GM12878 (cell line): ENCODE measurements at regions not wholly inside any gene's neighbourhood (a gene's known extent, or its start where the extent isn't known, plus 50 kb on each side); places are given as distances from the start of the nearest gene placed in this dataset.

Experiments
- ATAC-seq: fragments of 200-7000 bp; cut with Tn5 transposase; 3 replicates; pipeline ENCODE4 v1.9.1; 2020; ENCODE audit warnings: mild to moderate bottlenecking, moderate library complexity
- BruUV-seq: library from RNA; stranded (reverse); fragments of 400-500 nt; replicated peaks from 2 replicates; lab custom pipeline; 2021; lab: Mats Ljungman, UMichigan
- CTCF ChIA-PET: fragments of 300-600 bp; sonication (Branson Sonifier 250); formaldehyde crosslinking; extraction: SDS; loops from one replicate; lab custom pipeline; 2021; ENCODE audit warnings: inconsistent platforms; lab: Yijun Ruan, JAX
- POLR2A ChIA-PET: fragments of 350-600 bp; formaldehyde crosslinking; extraction: SDS; loops from one replicate; lab custom pipeline; 2021; ENCODE audit warnings: inconsistent platforms; lab: Charles Lee
- RAD21 ChIA-PET: fragments of 300-600 bp; sonication (Branson Sonifier 250); formaldehyde crosslinking; loops from one replicate; lab custom pipeline; 2023; ENCODE audit warnings: antibody characterized with exemption; ENCODE audit not compliant: unreplicated experiment; lab: Charles Lee
- SMC1A ChIA-PET: fragments of 300-600 bp; sonication (Branson Sonifier 250); formaldehyde crosslinking; loops from one replicate; lab custom pipeline; 2023; ENCODE audit not compliant: unreplicated experiment, uncharacterized antibody; lab: Charles Lee
- DNase-seq: peaks from one replicate; pipeline ENCODE4 v3.0.0-alpha.2; 2011; ENCODE audit warnings: low read depth, low spot score
- FAIRE-seq: peaks from 3 replicates; lab custom pipeline; 2011; peaks lifted over from hg19 to GRCh38; lab: Jason Lieb, UNC
- H2AFZ ChIP-seq: 2 replicates; pipeline ENCODE4 v1.6.0; 2011; ENCODE audit warnings: low read depth, low read length, control low read depth; ENCODE audit not compliant: control insufficient read depth
- H3K27ac ChIP-seq: 2 replicates; pipeline ENCODE4 v1.5.1; 2011; ENCODE audit warnings: control low read depth; ENCODE audit not compliant: control insufficient read depth, insufficient read depth
- H3K27me3 ChIP-seq, 2 experiments: replicated peaks in 1 of 2; 2 replicates each; pipeline versions ENCODE4 v1.6.0 to v1.6.1; 2011; ENCODE audit warnings: low read length in 1 of 2; ENCODE audit not compliant: control insufficient read depth in 2 of 2, insufficient read depth in 2 of 2
- H3K36me3 ChIP-seq, 2 experiments: 2 replicates each; pipeline ENCODE4 v1.5.1; 2011; ENCODE audit warnings: low read length in 1 of 2; ENCODE audit not compliant: control insufficient read depth in 2 of 2, insufficient read depth in 2 of 2
- H3K4me1 ChIP-seq: 2 replicates; pipeline ENCODE4 v1.6.1; 2011; ENCODE audit warnings: mild to moderate bottlenecking, low read length, moderate library complexity, mixed read lengths; ENCODE audit not compliant: control insufficient read depth, insufficient read depth
- H3K4me2 ChIP-seq: 2 replicates; pipeline ENCODE4 v1.6.0; 2011; ENCODE audit warnings: control low read depth; ENCODE audit not compliant: control insufficient read depth, insufficient read depth
- H3K4me3 ChIP-seq: fragments of 200-600 bp; sonication (generic); 2 replicates; pipeline ENCODE4 v1.5.1; 2016
- H3K79me2 ChIP-seq: 2 replicates; pipeline ENCODE4 v1.6.0; 2011; ENCODE audit warnings: low read length; ENCODE audit not compliant: control insufficient read depth, insufficient read depth
- H3K9ac ChIP-seq: 2 replicates; pipeline ENCODE4 v1.8.0; 2011; ENCODE audit warnings: low read length, control low read depth, mixed read lengths; ENCODE audit not compliant: control insufficient read depth, insufficient read depth
- H3K9me3 ChIP-seq: replicated peaks from 3 replicates; pipeline ENCODE4 v1.5.1; 2011; ENCODE audit warnings: mild to moderate bottlenecking, low read length; ENCODE audit not compliant: control insufficient read depth, insufficient read depth
- H4K20me1 ChIP-seq: 2 replicates; pipeline ENCODE4 v1.6.0; 2011; ENCODE audit not compliant: control insufficient read depth, insufficient read depth
- CHD2 ChIP-seq: IDR thresholded peaks from 2 replicates; pipeline ENCODE4 v1.6.1; 2011; ENCODE audit warnings: low read depth, low read length, improper control_type of control experiment, borderline replicate concordance
- CHD4 ChIP-seq: fragments of 200-600 bp; sonication (generic); IDR thresholded peaks from 2 replicates; pipeline ENCODE4 v1.6.1; 2016; ENCODE audit warnings: mild to moderate bottlenecking
- DPF2 ChIP-seq: fragments of 450-650 bp; IDR thresholded peaks from 2 replicates; pipeline ENCODE4 v1.6.1; 2017; ENCODE audit warnings: mild to moderate bottlenecking
- ESRRA ChIP-seq: IDR thresholded peaks from 2 replicates; pipeline ENCODE4 v1.6.1; 2012; ENCODE audit warnings: mild to moderate bottlenecking, low read length, improper control_type of control experiment
- KDM1A ChIP-seq: fragments of 200-600 bp; sonication (generic); IDR thresholded peaks from 2 replicates; pipeline ENCODE4 v1.6.1; 2016; ENCODE audit warnings: borderline replicate concordance
- LARP7 ChIP-seq: fragments of 450-650 bp; IDR thresholded peaks from 2 replicates; pipeline ENCODE4 v1.6.1; 2017; ENCODE audit warnings: mild to moderate bottlenecking
- MTA2 ChIP-seq: fragments of 450-650 bp; IDR thresholded peaks from 2 replicates; pipeline ENCODE4 v1.6.1; 2016; ENCODE audit warnings: low read depth, mild to moderate bottlenecking, moderate library complexity
- NFYB ChIP-seq: IDR thresholded peaks from 2 replicates; pipeline ENCODE4 v1.6.1; 2011; ENCODE audit warnings: low read depth, mild to moderate bottlenecking, low read length, improper control_type of control experiment, moderate library complexity; ENCODE audit not compliant: insufficient read depth
- PAX5 ChIP-seq: IDR thresholded peaks from 2 replicates; pipeline ENCODE4 v1.6.1; 2011; ENCODE audit warnings: low read depth, low read length, borderline replicate concordance
- POU2F2 ChIP-seq: IDR thresholded peaks from 3 replicates; pipeline ENCODE4 v1.6.1; 2011; ENCODE audit warnings: low read depth, mild to moderate bottlenecking, low read length, borderline replicate concordance
- SIN3A ChIP-seq: IDR thresholded peaks from 2 replicates; pipeline ENCODE4 v1.6.1; 2012; ENCODE audit warnings: low read depth, low read length, improper control_type of control experiment
- SMAD1 ChIP-seq: fragments of 450-650 bp; IDR thresholded peaks from 2 replicates; pipeline ENCODE4 v1.6.1; 2018; ENCODE audit warnings: mild to moderate bottlenecking, low read depth; ENCODE audit not compliant: partially characterized antibody
- SUZ12 ChIP-seq: fragments of 200-600 bp; sonication (generic); IDR thresholded peaks from one replicate; pipeline ENCODE4 v1.6.1; 2018; ENCODE audit warnings: antibody characterized with exemption, mild to moderate bottlenecking; ENCODE audit not compliant: unreplicated experiment
- TARDBP ChIP-seq: IDR thresholded peaks from 2 replicates; pipeline ENCODE4 v1.6.1; 2016; ENCODE audit warnings: borderline replicate concordance
- YY1 ChIP-seq: IDR thresholded peaks from 2 replicates; pipeline ENCODE4 v1.6.1; 2011; ENCODE audit warnings: low read depth, mild to moderate bottlenecking, low read length
- WGBS: methylation state at CpG from one replicate; pipeline ENCODE4 v1.1.6; 2016; ENCODE audit warnings: low lambda C conversion rate; ENCODE audit not compliant: insufficient replicate concordance, insufficient coverage; ENCODE audit errors: missing lambda C conversion rate; 5-methylcytosine and 5-hydroxymethylcytosine counted together
- in situ Hi-C: fragments of 300-500 bp; cut with MboI; formaldehyde crosslinking; loops from 9 replicates; pipeline ENCODE4 v1.14.3; 2018; ENCODE audit warnings: mixed read lengths
- intact Hi-C: fragments of 100-400 bp; cut with micrococcal nuclease; formaldehyde crosslinking; loops from one replicate; pipeline ENCODE4 v1.14.2; 2022; ENCODE audit not compliant: unreplicated experiment
- TF ChIP-seq, protein P1 (sequence below): fragments of 450-650 bp; IDR thresholded peaks from 2 replicates; pipeline ENCODE4 v1.6.1; 2017; ENCODE audit warnings: mild to moderate bottlenecking, low read depth, inconsistent platforms; ENCODE audit not compliant: poor library complexity, severe bottlenecking
- TF ChIP-seq, protein P2 (sequence below): IDR thresholded peaks from 2 replicates; pipeline ENCODE4 v1.6.1; 2012; ENCODE audit warnings: low read depth, low read length, improper control_type of control experiment
- TF ChIP-seq, protein P3 (sequence below): IDR thresholded peaks from 2 replicates; pipeline ENCODE4 v1.6.1; 2012; ENCODE audit warnings: mild to moderate bottlenecking, low read depth, low read length

DNA sequence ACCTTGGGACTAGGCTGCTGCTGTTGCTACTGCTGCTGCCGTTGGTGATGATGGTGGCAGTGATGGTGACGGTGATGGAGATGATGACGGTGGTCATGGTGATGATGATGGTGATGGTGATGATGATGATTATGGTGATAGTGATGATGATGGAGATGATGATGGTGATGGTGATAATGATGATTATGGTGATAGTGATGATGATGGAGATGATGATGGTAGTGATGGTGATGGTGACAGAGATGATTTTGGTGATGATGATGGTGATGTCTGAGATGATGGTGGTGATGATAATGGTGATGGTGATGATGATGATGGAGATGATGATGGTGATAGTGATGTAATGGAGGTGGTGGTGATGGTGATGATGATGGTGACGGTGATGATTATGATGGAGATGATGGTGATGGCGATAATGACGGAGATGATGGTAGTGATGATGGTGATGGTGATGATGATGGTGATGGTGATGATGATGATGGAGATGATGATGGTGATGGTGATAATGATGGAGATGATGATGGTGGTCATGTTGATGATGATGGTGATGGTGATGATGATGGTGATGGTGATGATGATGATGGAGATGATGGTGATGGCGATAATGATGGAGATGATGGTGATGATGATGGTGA lies 156.8 kb upstream of the PWP1 start:
- Histone ChIP-seq H3K36me3 (no peaks in the 10 kb centered on the region), H3K27ac (no peak overlapping the region), H3K9ac (no peak overlapping the region), H3K4me3 (no peak overlapping the region), H4K20me1 (no peaks in the 10 kb centered on the region), H3K9me3 (no peaks in the 10 kb centered on the region; the same call in 1 of the 3 replicates), H2AFZ (no peak overlapping the region), H3K27me3 (no peaks in the 10 kb centered on the region), H3K79me2 (no peaks in the 10 kb centered on the region), H3K4me2 (no peak overlapping the region), H3K4me1 (no peaks in the 10 kb centered on the region)
- intact Hi-C loops: no loop called here
- ChIA-PET SMC1A (no interaction called here), POLR2A (no interaction called here), CTCF (no interaction called here), RAD21 (no interaction called here)
- 58% methylated on average over 7 of the region's 7 CpGs for WGBS
- no peak for TF ChIP-seq LARP7
- TF ChIP-seq KDM1A: no peak
- TF ChIP-seq, protein P1, sequence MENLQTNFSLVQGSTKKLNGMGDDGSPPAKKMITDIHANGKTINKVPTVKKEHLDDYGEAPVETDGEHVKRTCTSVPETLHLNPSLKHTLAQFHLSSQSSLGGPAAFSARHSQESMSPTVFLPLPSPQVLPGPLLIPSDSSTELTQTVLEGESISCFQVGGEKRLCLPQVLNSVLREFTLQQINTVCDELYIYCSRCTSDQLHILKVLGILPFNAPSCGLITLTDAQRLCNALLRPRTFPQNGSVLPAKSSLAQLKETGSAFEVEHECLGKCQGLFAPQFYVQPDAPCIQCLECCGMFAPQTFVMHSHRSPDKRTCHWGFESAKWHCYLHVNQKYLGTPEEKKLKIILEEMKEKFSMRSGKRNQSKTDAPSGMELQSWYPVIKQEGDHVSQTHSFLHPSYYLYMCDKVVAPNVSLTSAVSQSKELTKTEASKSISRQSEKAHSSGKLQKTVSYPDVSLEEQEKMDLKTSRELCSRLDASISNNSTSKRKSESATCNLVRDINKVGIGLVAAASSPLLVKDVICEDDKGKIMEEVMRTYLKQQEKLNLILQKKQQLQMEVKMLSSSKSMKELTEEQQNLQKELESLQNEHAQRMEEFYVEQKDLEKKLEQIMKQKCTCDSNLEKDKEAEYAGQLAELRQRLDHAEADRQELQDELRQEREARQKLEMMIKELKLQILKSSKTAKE: no peak
- TF ChIP-seq SUZ12: no peak
- TF ChIP-seq DPF2: no peak
- no peak for TF ChIP-seq CHD2
- TF ChIP-seq ESRRA: no peak
- TF ChIP-seq NFYB: no peak
- no peak for TF ChIP-seq CHD4
- TF ChIP-seq SIN3A: no peak
- TF ChIP-seq, protein P2, sequence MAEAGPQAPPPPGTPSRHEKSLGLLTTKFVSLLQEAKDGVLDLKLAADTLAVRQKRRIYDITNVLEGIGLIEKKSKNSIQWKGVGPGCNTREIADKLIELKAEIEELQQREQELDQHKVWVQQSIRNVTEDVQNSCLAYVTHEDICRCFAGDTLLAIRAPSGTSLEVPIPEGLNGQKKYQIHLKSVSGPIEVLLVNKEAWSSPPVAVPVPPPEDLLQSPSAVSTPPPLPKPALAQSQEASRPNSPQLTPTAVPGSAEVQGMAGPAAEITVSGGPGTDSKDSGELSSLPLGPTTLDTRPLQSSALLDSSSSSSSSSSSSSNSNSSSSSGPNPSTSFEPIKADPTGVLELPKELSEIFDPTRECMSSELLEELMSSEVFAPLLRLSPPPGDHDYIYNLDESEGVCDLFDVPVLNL: no peak
- no peak for TF ChIP-seq PAX5
- no peak for TF ChIP-seq MTA2
- TF ChIP-seq, protein P3, sequence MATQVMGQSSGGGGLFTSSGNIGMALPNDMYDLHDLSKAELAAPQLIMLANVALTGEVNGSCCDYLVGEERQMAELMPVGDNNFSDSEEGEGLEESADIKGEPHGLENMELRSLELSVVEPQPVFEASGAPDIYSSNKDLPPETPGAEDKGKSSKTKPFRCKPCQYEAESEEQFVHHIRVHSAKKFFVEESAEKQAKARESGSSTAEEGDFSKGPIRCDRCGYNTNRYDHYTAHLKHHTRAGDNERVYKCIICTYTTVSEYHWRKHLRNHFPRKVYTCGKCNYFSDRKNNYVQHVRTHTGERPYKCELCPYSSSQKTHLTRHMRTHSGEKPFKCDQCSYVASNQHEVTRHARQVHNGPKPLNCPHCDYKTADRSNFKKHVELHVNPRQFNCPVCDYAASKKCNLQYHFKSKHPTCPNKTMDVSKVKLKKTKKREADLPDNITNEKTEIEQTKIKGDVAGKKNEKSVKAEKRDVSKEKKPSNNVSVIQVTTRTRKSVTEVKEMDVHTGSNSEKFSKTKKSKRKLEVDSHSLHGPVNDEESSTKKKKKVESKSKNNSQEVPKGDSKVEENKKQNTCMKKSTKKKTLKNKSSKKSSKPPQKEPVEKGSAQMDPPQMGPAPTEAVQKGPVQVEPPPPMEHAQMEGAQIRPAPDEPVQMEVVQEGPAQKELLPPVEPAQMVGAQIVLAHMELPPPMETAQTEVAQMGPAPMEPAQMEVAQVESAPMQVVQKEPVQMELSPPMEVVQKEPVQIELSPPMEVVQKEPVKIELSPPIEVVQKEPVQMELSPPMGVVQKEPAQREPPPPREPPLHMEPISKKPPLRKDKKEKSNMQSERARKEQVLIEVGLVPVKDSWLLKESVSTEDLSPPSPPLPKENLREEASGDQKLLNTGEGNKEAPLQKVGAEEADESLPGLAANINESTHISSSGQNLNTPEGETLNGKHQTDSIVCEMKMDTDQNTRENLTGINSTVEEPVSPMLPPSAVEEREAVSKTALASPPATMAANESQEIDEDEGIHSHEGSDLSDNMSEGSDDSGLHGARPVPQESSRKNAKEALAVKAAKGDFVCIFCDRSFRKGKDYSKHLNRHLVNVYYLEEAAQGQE: no peak
- TF ChIP-seq YY1: no peak
- no peak for TF ChIP-seq SMAD1
- TF ChIP-seq POU2F2: no peak
- no peak for TF ChIP-seq TARDBP
- in situ Hi-C loops: no loop called here
- no peak for FAIRE-seq
- DNase-seq: no peak
- ATAC-seq: no peak
- BruUV-seq: no TSS peak
